Esophagus muscularis mucosa (tissue), 4 donors: ENCODE measurements at regions not wholly inside any gene's neighbourhood (a gene's known extent, or its start where the extent isn't known, plus 50 kb on each side); places are given as distances from the start of the nearest gene placed in this dataset.

Source experiments
- EP300 ChIP-seq: sonication (generic); formaldehyde crosslinking; IDR thresholded peaks from one replicate; pipeline ENCODE4 v1.6.1; 2017; ENCODE audit warnings: antibody characterized with exemption
- POLR2A ChIP-seq: fragments of 450-650 bp; IDR thresholded peaks from one replicate; pipeline ENCODE4 v1.6.1; 2017; ENCODE audit warnings: antibody characterized with exemption, moderate library complexity, mild to moderate bottlenecking, low read depth
- TF ChIP-seq, protein P1 (sequence below), 3 experiments: fragments of 200-600 bp in 2 of 3; fragments of 450-650 bp in 1 of 3; sonication (generic) in 2 of 3; IDR thresholded peaks; one replicate each; pipeline ENCODE4 v1.5.1; 2017 to 2019; ENCODE audit warnings: antibody characterized with exemption in 3 of 3, mild to moderate bottlenecking in 2 of 3, moderate library complexity in 1 of 3

- TF ChIP-seq, protein P1, sequence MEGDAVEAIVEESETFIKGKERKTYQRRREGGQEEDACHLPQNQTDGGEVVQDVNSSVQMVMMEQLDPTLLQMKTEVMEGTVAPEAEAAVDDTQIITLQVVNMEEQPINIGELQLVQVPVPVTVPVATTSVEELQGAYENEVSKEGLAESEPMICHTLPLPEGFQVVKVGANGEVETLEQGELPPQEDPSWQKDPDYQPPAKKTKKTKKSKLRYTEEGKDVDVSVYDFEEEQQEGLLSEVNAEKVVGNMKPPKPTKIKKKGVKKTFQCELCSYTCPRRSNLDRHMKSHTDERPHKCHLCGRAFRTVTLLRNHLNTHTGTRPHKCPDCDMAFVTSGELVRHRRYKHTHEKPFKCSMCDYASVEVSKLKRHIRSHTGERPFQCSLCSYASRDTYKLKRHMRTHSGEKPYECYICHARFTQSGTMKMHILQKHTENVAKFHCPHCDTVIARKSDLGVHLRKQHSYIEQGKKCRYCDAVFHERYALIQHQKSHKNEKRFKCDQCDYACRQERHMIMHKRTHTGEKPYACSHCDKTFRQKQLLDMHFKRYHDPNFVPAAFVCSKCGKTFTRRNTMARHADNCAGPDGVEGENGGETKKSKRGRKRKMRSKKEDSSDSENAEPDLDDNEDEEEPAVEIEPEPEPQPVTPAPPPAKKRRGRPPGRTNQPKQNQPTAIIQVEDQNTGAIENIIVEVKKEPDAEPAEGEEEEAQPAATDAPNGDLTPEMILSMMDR (IDR thresholded peaks at IDR 0.05), result no peak
- TF ChIP-seq EP300, result no peak
- TF ChIP-seq POLR2A, result no peak
These were observed 320.9 kb upstream of the CCDC179 start for GRCh38 chr11:23181022-23181807.
